HG02642 (cell line): ENCODE measurements at regions not wholly inside any gene's neighbourhood (a gene's known extent, or its start where the extent isn't known, plus 50 kb on each side); places are given as distances from the start of the nearest gene placed in this dataset.
"Not testable (repeated sequence)": the region's sequence is repeated elsewhere in the genome, so short reads cannot be mapped to it uniquely, and the experiment has no call there.

ENCODE experiments used
- ATAC-seq: cut with Tn5 transposase; IDR thresholded peaks from one replicate; pipeline ENCODE4 v1.9.1; 2021; ENCODE audit warnings: mild to moderate bottlenecking; ENCODE audit not compliant: unreplicated experiment, poor library complexity

DNA sequence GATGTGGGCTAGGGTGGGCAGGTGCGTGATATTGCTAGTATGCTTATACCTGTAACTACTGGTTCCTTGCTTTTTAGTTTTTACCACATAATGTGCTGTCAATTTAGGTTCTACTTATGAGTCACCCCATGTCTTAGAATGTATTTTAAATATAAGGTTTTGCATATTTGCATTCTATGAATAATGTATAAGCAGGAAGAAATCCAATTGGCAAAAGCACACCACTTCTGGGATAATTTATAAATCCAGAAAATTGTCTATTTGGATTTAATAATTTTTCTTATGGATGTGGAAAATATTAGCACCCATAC is 421.6 kb downstream of the PCDH7 start:
- ATAC-seq = no peak

DNA sequence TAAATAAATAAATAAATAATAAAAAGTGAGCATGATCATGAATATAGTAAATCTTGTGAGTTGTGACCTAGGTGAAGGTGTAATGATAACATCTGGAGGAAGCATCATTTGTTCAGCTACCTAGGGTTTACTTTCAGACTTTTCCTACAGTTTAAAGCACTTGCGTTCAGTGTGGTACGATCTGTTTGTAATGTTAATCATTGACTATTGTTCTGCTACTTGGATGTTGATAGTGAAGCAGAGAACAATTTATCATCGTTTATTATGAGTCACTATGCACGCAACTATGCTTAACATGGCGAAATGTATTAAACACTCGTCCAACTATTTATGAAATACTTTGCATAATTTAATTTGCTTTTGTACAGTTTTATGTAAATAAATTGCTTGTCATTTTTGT is 426.2 kb downstream of the PCDH7 start:
- no peak for ATAC-seq

DNA sequence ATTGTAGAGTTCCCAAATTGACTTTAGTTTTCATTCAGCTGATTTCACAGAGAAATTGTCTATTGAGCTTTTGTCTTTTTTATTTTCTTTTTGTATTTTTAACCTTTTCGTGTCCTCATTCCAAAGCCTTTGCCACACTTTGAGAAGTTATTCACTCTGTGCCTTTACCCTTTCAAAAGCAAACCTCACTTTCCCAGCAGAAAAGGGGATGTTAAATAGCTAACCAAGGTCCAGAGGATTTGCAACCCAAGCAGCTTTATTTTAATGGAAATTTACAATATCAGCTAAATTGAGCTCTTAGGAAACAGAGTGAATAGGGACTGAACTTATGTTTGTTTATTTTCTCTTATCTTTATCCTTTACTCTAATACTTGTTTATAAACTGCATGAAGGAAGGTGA is 428.8 kb downstream of the PCDH7 start:
- ATAC-seq = no peak

DNA sequence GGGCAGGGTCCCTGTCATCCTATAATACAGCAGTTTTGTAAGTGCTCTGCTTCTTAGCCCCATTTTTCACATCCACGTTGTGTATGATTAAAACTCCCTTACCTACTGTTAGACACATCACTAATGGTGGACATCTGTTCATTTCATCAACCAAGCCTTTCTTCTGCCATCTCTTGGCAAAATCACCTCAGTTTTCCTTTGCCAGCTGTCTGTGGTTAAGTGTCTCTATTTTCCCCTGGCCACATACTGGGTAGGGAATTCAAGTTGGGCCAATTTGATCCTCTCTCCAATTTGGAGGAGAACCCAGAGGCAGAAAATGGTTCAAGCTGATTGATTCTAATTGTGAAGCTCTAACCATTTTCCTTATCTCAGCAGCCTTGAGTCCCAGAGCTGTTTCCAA is 436.1 kb downstream of the PCDH7 start:
- ATAC-seq = no peak

DNA sequence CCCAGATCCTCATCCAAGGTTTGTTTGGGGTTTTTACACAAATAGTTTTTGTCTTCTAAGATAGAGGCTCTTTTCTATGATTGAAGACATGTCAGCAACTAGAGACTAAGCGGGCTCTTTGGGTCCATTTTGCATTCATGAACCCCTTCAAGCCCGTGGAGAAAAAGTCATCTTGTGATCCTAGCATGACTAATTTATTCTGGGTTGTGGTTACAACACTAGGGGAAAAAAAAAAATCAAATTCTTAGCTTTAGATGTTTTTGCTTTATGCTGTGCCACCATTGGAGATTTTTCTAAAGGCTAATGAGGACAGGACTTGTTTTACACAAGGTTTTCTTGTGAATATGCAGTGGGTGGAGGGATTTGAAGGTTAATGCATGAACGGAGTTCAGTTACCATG is 440.0 kb downstream of the PCDH7 start:
- ATAC-seq = no peak

DNA sequence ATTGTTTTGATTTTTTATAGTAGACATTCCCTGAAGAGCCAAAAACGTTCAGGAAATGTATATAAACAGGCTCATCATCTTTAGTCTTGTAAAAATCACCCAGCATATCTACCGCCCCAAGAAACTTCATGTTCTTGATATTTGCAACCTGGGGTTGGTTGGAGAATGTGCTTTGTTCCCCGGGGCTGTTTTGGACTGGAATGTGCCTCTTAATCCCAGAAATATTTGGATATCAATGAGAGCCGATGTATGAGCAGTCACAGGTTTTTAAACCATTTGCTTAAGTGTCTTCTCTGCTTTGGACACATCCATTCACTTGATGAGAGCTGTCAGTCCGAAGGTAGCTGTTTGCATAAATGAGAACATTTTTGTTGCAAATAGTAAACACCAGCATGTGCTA is 449.7 kb downstream of the PCDH7 start:
- no peak for ATAC-seq

DNA sequence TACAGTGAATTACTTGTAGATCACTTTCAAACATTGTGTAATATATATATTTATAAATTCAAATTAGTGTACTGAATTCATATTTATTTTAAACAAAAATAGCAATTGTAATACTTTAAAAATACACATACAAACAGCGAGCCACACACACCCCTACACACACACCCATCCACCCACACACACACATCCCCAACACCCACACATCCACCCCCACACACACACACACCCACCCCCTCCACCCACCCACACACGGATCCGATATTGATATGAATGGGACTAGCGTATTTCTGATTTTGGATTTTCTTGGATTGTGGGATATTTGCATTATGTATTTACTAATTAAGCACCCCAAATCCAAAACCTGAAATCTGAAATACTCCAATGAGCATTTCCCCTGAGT is 451.2 kb downstream of the PCDH7 start:
- no peak for ATAC-seq

DNA sequence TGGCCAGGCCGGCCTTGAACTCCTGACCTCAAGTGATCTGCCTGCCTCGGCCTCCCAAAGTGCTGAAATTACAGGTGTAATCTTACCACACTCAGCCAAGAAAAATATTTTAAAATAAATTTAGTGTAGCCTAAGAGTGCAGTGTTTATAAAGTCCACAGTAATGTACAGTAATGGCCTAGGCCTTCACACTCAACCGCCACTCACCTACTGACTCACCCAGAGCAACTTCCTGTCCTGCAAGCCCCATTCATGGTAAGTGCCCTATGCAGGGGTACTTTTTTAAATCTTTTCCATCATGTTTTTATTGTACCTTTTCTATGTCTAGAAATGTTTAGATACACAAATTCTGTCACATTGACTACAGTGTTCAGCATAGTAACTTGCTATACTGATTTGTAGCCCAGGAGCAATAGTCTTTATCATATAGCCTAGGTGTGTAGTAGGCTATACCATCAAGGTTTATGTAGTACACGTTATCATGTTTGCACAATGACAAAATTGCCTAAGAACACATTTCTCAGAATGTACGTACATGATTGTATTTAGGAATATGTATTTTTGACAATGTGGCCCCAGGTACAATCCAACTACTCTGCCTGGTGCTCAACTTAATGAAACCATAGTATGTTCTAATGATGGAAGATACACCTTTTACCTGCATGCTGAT is 455.2 kb downstream of the PCDH7 start:
- no peak for ATAC-seq

DNA sequence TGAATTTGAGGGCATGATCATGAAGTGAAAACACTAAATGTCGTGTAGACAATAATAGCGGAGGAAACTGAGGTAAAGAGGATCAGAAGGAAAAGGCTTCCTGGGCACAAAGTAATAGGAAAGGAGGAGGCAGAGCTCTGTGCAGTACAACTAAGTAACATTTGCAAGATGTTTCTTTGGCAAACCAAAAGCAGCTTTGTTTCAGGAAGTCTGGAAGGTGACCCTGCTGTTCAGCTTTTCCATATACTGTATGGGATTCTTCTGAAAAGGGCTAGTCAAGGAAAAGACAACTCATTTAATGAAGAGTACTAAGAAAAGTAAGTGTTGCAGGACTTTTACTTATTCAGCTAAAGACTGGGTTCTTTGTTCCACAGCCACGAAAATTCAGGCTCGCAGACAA is 463.1 kb downstream of the PCDH7 start:
- no peak for ATAC-seq

DNA sequence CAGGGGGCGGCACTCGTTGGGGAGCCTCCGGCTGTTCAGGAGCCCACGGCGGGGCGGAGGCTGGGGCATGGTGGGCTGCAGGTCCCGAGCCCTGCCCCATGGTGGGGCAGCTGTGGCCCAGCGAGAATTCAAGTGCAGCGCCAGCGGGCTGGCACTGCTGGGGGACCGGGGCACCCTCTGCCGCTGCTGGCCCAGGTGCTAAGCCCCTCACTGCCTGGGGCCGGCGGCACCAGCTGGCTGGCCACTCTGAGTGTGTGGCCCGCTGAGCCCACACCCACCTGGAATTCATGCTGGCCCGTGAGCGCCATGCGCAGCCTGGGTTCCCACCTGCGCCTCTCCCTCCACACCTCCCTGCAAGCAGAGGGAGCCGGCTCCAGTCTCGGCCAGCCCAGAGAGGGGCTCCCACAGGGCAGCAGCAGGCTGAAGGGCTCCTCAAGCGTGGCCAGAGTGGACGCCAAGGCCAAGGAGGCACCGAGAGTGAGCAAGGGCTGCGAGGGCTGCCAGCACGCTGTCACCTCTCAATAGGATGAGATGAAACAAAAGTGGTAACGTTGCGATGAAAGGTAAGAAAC is 464.9 kb downstream of the PCDH7 start:
- no peak for ATAC-seq

DNA sequence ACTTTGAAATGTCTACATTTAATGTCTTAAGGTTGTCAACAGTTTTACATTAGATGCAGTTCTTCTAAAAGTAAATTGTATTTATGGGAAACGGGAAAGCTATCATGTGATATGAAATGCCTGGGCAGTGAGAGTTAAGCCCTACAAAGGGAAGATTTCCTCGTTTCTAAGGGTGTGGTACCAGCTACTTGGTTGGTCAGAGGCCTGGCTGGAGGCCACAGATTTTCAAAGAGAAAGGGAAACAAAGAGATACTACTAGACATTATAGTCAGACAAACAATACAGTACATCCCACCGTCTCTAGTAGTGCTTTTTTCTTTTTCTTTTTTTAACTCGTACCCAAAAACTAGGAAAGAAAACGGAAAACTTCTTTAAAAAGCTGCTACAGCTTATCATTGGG is 467.8 kb downstream of the PCDH7 start:
- no peak for ATAC-seq

DNA sequence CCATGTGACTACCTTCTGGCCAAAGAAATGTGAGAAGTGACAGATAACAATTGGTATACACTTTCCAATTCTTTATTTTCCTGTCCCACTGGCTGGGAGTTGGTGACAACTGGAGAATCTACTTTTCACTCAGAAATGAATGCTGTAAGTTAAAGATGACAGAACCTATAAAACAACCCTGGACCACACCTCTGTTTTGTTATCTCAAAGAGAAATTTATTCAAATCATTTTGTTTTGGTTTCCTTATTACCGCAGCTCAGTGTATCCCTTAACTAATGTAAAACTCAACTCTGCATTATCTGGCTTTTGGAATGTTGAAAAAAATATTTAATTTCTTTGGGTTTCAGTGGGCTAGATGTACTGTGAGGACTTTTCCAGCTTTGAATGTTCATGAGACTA is 469.8 kb downstream of the PCDH7 start:
- ATAC-seq = no peak

DNA sequence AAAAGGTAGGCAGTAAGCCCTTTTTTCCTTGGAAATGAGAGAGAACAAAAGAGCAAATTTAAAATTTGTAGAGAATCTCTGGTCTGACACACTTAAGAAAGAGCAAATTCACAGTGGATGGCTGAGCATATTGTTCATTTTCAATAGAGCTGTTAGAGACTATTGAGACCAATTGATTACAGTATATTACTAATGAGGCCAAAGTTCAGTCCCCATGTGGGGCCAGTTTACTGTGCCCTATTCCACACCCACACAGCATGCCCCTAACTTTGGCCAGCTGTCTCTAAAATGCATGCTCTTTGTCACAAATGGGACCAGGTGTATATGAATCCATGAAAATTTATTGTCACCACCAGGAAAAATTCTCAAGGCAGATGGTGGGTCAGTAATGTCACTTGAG is 470.5 kb downstream of the PCDH7 start:
- no peak for ATAC-seq

DNA sequence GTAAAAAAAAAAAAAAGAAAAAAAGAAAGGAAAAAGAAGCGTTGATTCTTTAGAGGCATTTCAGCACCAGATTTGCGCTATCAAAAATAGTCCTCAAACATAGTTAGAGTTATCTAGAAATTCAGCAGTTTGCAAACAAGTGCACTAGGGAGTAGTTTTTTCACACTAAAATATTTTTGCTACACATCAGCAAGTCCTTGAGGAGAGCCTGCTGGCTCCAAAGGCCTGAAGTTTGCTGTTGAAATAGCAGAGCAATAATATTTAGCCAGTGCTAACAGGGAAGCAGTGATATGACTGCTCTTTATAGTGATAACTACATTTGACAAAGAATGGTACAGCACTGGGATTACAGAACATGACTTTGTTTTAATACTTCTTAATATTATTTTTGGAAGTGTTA is 472.2 kb downstream of the PCDH7 start:
- no peak for ATAC-seq

DNA sequence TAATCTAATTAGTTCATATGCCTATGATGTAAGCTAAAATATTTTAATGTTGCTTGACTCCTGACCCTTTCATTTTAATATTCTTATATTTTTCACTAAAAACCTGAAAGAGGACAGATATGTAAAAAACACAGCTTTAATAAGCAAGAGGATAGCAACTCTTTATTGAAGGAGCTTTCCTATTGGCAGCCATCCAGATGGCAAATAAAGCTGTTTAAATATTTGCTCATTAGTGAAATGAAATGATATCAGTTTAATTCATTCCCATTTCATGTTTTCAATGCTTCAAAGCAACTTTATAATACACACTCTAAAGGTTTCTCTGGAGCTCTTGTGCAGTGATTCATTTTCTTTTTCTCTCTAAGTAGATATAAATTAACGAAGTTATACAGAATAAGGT is 473.4 kb downstream of the PCDH7 start:
- no peak for ATAC-seq

DNA sequence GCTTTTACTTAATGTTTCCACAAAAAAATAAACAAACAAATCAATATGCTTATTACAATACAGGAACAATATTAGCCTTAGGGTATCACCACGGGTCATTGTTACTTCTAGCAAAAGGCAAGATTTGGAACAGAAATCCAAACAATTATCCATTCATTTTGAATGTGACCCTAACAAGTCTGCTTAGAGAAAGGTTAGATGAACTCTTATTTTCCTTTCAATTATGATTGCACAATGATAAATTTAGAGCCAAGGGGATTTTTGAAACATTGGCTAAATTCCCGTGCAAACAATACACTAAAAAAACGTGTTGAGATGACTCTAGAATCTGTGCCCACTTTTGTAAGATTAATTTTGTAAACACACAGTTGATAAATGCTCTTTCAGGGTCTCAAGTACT is 474.7 kb downstream of the PCDH7 start:
- no peak for ATAC-seq

DNA sequence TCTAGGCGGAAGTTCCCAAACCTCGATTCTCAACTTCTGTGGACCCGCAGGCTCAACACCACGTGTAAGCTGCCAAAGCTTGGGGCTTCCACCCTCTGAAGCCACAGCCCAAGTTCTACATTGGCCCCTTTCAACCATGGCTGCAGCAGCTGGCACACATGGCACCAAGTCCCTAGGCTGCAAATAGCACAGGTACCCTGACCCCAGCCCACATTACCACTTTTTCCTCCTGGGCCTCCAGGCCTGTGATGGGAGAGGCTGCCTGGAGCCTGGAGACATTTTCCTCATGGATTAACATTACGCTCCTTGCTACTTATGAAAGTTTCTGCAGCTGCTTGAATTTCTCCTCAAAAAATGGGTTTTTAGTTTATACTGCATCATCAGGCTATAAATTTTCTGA is 479.5 kb downstream of the PCDH7 start:
- no peak for ATAC-seq

DNA sequence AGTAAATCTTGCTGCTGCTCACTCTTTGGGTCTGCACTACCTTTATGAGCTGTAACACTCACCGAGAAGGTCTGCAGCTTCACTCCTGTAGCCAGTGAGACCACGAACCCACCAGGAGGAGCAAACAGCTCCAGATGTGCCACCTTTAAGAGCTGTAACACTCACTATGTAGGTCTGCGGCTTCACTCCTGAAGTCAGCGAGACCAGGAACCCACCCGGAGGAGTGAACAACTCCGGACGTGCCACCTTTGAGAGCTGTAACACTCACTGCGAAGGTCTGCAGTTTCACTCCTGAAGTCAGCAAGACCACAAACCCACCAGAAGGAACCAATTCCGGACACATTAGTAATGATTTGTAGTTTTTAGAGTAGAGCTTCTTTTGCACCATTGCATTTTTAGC is 481.9 kb downstream of the PCDH7 start:
- not testable (repeated sequence) for ATAC-seq

DNA sequence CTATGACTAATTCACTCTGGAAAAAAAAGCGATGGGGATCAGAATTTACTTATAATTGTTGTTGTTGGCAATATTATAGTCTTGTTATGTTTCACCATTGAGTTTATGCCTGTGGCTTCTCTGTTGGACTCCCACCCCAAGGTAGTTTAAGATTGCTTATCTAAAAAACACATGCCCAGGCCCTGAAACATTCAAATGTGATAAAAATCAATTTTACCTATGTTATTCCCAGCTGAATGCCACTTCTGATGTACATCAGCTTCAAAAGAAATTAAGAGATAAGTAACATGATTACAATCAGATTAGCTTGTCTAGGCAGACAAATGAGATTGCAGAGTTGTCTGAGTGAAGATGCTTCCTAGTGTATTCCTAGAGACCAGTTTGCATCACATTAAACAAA is 484.7 kb downstream of the PCDH7 start:
- no peak for ATAC-seq

DNA sequence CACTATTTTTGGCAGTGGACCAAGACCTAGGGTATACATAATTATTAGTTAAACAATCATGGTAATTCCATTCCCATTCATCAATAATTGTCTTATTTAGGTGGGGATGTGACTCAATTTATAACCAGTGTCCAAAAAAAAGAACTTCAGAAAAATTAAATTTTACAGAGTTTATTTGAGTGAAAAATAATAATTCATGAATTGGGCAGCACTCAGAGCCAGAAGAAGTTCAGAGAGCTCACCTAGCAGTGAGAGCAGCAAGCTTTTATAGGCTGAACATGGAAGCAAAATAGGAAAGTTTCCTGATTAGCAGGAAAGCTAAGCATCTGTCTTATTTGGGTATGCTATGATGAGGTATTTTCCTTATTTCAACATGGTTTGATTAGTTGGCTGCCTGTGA is 500.8 kb downstream of the PCDH7 start:
- ATAC-seq = no peak

DNA sequence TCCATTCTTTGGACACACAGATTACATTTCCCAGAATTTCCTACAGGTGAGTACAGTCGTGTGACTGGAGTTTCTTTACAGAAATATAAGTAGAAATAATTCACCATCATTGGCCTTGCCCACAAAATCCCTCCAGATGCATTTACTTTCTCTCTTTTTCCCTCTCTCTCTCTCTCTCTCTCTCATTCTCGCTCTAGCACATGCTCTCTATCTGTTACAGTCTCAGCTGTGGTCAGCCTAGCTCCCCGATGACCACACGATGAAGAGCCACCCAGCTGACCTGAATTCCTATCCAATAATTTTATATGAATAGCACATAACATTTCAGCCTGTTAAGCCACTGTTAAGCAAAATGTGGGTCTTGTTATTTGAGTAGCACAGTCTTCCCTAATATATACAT is 507.9 kb downstream of the PCDH7 start:
- no peak for ATAC-seq

DNA sequence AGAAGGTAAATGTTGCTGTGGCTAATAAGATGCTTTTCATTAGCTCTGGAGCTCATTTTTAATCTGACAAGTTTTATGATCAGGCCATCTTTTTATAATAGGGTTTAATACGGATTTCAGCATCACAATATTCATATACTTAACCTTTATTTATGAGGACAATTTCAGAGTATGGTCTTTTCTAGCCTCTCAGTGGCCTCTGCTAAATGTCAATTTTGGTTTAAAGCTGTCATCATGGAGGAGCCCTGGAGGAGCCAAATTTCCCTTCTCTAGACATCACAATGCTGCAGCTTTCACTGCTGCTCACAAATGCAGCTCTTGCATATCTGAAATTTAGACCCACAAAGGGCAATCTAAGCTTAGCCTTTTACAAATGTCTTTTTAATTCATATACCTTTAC is 510.4 kb downstream of the PCDH7 start:
- ATAC-seq = no peak

DNA sequence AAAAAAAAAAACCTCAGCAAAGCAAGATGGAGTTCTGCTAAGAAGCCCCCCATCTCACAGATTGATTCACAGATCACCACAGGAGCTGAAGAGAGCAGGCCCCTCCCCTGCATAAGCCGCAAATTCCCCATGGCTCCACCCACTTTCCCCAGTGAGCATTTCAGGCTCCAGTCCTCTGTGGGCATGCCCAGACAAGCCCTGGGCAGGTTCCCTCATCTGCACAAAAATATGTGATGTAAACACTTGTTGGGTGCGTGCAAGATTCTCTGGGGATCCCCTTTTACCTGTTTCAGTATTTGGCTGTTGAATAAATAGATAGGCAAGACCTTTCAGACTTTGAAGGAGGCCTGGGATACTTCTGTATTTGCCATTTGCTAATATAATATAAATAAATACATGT is 514.3 kb downstream of the PCDH7 start:
- ATAC-seq = no peak
